ENCODE measurements at regions not wholly inside any gene's neighbourhood (a gene's known extent, or its start where the extent isn't known, plus 50 kb on each side); places are given as distances from the start of the nearest gene placed in this dataset.

- no peak for TF ChIP-seq EZH2 (IDR thresholded peaks at IDR 0.05)
- TF ChIP-seq CTCF (IDR thresholded peaks at IDR 0.05), result no peak
- no peak for TF ChIP-seq EZH2phosphoT487 (IDR thresholded peaks at IDR 0.05)
Measured at GRCh38 chr18:38239606-38240005, 674.0 kb upstream of the CELF4 start.
